PC-9 (cell line): ENCODE measurements at regions not wholly inside any gene's neighbourhood (a gene's known extent, or its start where the extent isn't known, plus 50 kb on each side); places are given as distances from the start of the nearest gene placed in this dataset.
"Not testable (repeated sequence)": the region's sequence is repeated elsewhere in the genome, so short reads cannot be mapped to it uniquely, and the experiment has no call there.

Experiments
- BruUV-seq: library from RNA; stranded (reverse); fragments of 400-500 nt; replicated peaks from 2 replicates; lab custom pipeline; 2021; lab: Mats Ljungman, UMichigan
- CTCF ChIA-PET: fragments of 300-600 bp; sonication (Branson Sonifier 250); formaldehyde crosslinking; loops from one replicate; lab custom pipeline; 2022; ENCODE audit warnings: antibody characterized with exemption; lab: Charles Lee
- POLR2A ChIA-PET: fragments of 300-600 bp; sonication (Branson Sonifier 250); formaldehyde crosslinking; loops from one replicate; lab custom pipeline; 2022; ENCODE audit warnings: antibody characterized with exemption; ENCODE audit not compliant: unreplicated experiment; lab: Charles Lee
- DNase-seq, 2 experiments: peaks; one replicate each; pipeline versions ENCODE4 v3.0.0 to v3.0.0-alpha.2; 2015 to 2022; ENCODE audit warnings: mixed read lengths in 1 of 2
- H2AFZ ChIP-seq: fragments of 200-600 bp; sonication (generic); 2 replicates; pipeline ENCODE4 v1.8.1; 2017; ENCODE audit warnings: antibody characterized with exemption
- H3F3A ChIP-seq: fragments of 200-600 bp; sonication (generic); 2 replicates; pipeline ENCODE4 v1.8.1; 2017; ENCODE audit warnings: antibody characterized with exemption, mild to moderate bottlenecking, low read depth; ENCODE audit not compliant: insufficient read depth
- H3K27ac ChIP-seq: fragments of 200-600 bp; sonication (generic); 2 replicates; pipeline ENCODE4 v1.6.1; 2016; ENCODE audit warnings: mixed run types
- H3K27me3 ChIP-seq: fragments of 200-600 bp; sonication (generic); 2 replicates; pipeline ENCODE4 v1.6.1; 2016; ENCODE audit warnings: low read depth, mixed run types; ENCODE audit not compliant: insufficient read depth
- H3K36me3 ChIP-seq: fragments of 200-600 bp; sonication (generic); 2 replicates; pipeline ENCODE4 v1.6.1; 2016; ENCODE audit warnings: low read depth, mixed run types
- H3K4me1 ChIP-seq: fragments of 200-600 bp; sonication (generic); replicated peaks from 2 replicates; pipeline ENCODE4 v1.6.1; 2016; ENCODE audit warnings: mixed run types; ENCODE audit not compliant: insufficient read depth
- H3K4me2 ChIP-seq: fragments of 200-600 bp; sonication (generic); 2 replicates; pipeline ENCODE4 v1.6.1; 2017; ENCODE audit warnings: mixed run types
- H3K4me3 ChIP-seq: fragments of 200-600 bp; sonication (generic); 2 replicates; pipeline ENCODE4 v1.6.1; 2016; ENCODE audit warnings: mixed run types
- H3K79me2 ChIP-seq: fragments of 200-600 bp; sonication (generic); 2 replicates; pipeline ENCODE4 v1.6.1; 2017; ENCODE audit warnings: low read depth, mixed run types
- H3K9me2 ChIP-seq: fragments of 200-600 bp; sonication (generic); 2 replicates; pipeline ENCODE4 v1.8.1; 2017; ENCODE audit warnings: mild to moderate bottlenecking; ENCODE audit not compliant: insufficient read depth
- H3K9me3 ChIP-seq: fragments of 200-600 bp; sonication (generic); 2 replicates; pipeline ENCODE4 v1.8.1; 2016; ENCODE audit warnings: low read depth; ENCODE audit not compliant: insufficient read depth
- H4K20me1 ChIP-seq: fragments of 200-600 bp; sonication (generic); 2 replicates; pipeline ENCODE4 v1.8.1; 2017; ENCODE audit not compliant: insufficient read depth
- CTCF ChIP-seq: fragments of 200-600 bp; sonication (generic); conservative IDR thresholded peaks from 2 replicates; pipeline ENCODE4 v1.6.1; 2017; ENCODE audit warnings: mixed run types, antibody characterized with exemption, mild to moderate bottlenecking, moderate library complexity
- EZH2 ChIP-seq: fragments of 200-600 bp; sonication (generic); IDR thresholded peaks from 2 replicates; pipeline ENCODE4 v1.8.0; 2017; ENCODE audit warnings: antibody characterized with exemption, low read depth
- intact Hi-C: fragments of 100-400 bp; cut with micrococcal nuclease; formaldehyde crosslinking; loops from one replicate; pipeline ENCODE4 v1.10.0; 2022; ENCODE audit not compliant: unreplicated experiment

GRCh38 chr3:161619351-161619750 lies 122.7 kb downstream of the OTOL1 start:
- CTCF ChIA-PET: no interaction called here
- no peak overlapping the region for H3K4me2 ChIP-seq
- H2AFZ ChIP-seq: no peak overlapping the region
- no peaks in the 10 kb centered on the region for H3K9me2 ChIP-seq
- POLR2A ChIA-PET: no interaction called here
- H4K20me1 ChIP-seq: no peaks in the 10 kb centered on the region
- no peaks in the 10 kb centered on the region for H3K4me1 ChIP-seq
- no peak for DNase-seq
- no peaks in the 10 kb centered on the region for H3K79me2 ChIP-seq
- no peak overlapping the region for H3K27ac ChIP-seq
- TF ChIP-seq EZH2 (no peak), CTCF (no peak)
- intact Hi-C loops: no loop called here
- H3K9me3 ChIP-seq: no peaks in the 10 kb centered on the region
- no peaks in the 10 kb centered on the region for H3K27me3 ChIP-seq
- no peaks in the 10 kb centered on the region for H3F3A ChIP-seq
- H3K36me3 ChIP-seq: no peaks in the 10 kb centered on the region
- no TSS peak for BruUV-seq
- H3K4me3 ChIP-seq: no peak overlapping the region

- Histone ChIP-seq H3K79me2 (no peaks in the 10 kb centered on the region), H3K4me2 (no peak overlapping the region), H2AFZ (no peak overlapping the region), H3K4me1 (no peaks in the 10 kb centered on the region), H3K36me3 (no peaks in the 10 kb centered on the region), H3K27ac (no peak overlapping the region), H3K4me3 (no peak overlapping the region), H3K9me2 (no peaks in the 10 kb centered on the region), H3K27me3 (no peaks in the 10 kb centered on the region), H3K9me3 (no peaks in the 10 kb centered on the region), H4K20me1 (no peaks in the 10 kb centered on the region), H3F3A (no peaks in the 10 kb centered on the region)
- no peak for DNase-seq
- ChIA-PET CTCF (interaction anchor here (0.6 kb wide), 1 partner anchor 10 kb away, joined by 3 read pairs; no protein-coding TSS in a partner anchor), POLR2A (interaction anchor here (0.6 kb wide), 1 partner anchor 1109 kb away, joined by 5 read pairs; no protein-coding TSS in a partner anchor)
- no peak for TF ChIP-seq EZH2
- intact Hi-C loops: no loop called here
- no TSS peak for BruUV-seq
These were observed 134.2 kb downstream of the OTOL1 start for GRCh38 chr3:161630794-161631193.

GRCh38 chr3:161631536-161631935 lies 134.9 kb downstream of the OTOL1 start:
- H3K4me3 ChIP-seq: no peak overlapping the region
- no peak for DNase-seq
- H3K27ac ChIP-seq: no peak overlapping the region
- no peaks in the 10 kb centered on the region for H3K4me1 ChIP-seq
- H2AFZ ChIP-seq: no peak overlapping the region
- no peak overlapping the region for H3K4me2 ChIP-seq
- H3F3A ChIP-seq: no peaks in the 10 kb centered on the region
- no peaks in the 10 kb centered on the region for H3K9me3 ChIP-seq
- TF ChIP-seq CTCF (no peak), EZH2 (no peak)
- no peaks in the 10 kb centered on the region for H3K27me3 ChIP-seq
- no peaks in the 10 kb centered on the region for H4K20me1 ChIP-seq
- ChIA-PET POLR2A (interaction anchor here (0.6 kb wide), 1 partner anchor 1108 kb away, joined by 5 read pairs; no protein-coding TSS in a partner anchor), CTCF (interaction anchor here (0.6 kb wide), 1 partner anchor 10 kb away, joined by 3 read pairs; no protein-coding TSS in a partner anchor)
- no peaks in the 10 kb centered on the region for H3K79me2 ChIP-seq
- no peaks in the 10 kb centered on the region for H3K36me3 ChIP-seq
- no TSS peak for BruUV-seq
- H3K9me2 ChIP-seq: no peaks in the 10 kb centered on the region
- intact Hi-C loops: no loop called here

- ChIA-PET POLR2A (no interaction called here), CTCF (no interaction called here)
- no peak overlapping the region for H3K4me2 ChIP-seq
- no peaks in the 10 kb centered on the region for H3K27me3 ChIP-seq
- TF ChIP-seq EZH2 (no peak), CTCF (no peak)
- H3K36me3 ChIP-seq: no peaks in the 10 kb centered on the region
- no peaks in the 10 kb centered on the region for H3K79me2 ChIP-seq
- no peaks in the 10 kb centered on the region for H4K20me1 ChIP-seq
- no peak overlapping the region for H3K27ac ChIP-seq
- no peaks in the 10 kb centered on the region for H3K9me2 ChIP-seq
- intact Hi-C loops: no loop called here
- no peak overlapping the region for H2AFZ ChIP-seq
- H3F3A ChIP-seq: no peaks in the 10 kb centered on the region
- no peak overlapping the region for H3K4me3 ChIP-seq
- H3K4me1 ChIP-seq: no peaks in the 10 kb centered on the region
- BruUV-seq: no TSS peak
- H3K9me3 ChIP-seq: no peaks in the 10 kb centered on the region
- no peak for DNase-seq
These were observed 141.0 kb downstream of the OTOL1 start for GRCh38 chr3:161637559-161637958.

GRCh38 chr3:161639095-161639494 lies 142.5 kb downstream of the OTOL1 start:
- intact Hi-C loops, H3K27me3 ChIP-seq, H2AFZ ChIP-seq, H3F3A ChIP-seq, H3K4me1 ChIP-seq, H3K27ac ChIP-seq, H3K4me3 ChIP-seq, H3K4me2 ChIP-seq, DNase-seq, CTCF ChIA-PET, H4K20me1 ChIP-seq, H3K9me2 ChIP-seq, H3K9me3 ChIP-seq, H3K36me3 ChIP-seq, BruUV-seq, H3K79me2 ChIP-seq: not testable (repeated sequence)
- POLR2A ChIA-PET: interaction anchor here (0.6 kb wide), 1 partner anchor 169 kb away, joined by 3 read pairs; no protein-coding TSS in a partner anchor
